Neural cell (in vitro differentiated cells): ENCODE measurements at regions not wholly inside any gene's neighbourhood (a gene's known extent, or its start where the extent isn't known, plus 50 kb on each side); places are given as distances from the start of the nearest gene placed in this dataset.

Source experiments
- H2AFZ ChIP-seq: fragments of 200-600, 300-800 bp; sonication (generic), shearing (Covaris generic); 2 replicates; pipeline ENCODE4 v1.6.0; 2014; ENCODE audit warnings: low read depth, mild to moderate bottlenecking, antibody characterized with exemption, low read length, moderate library complexity
- H3F3A ChIP-seq: fragments of 200-600 bp; shearing (Covaris generic); 2 replicates; pipeline ENCODE4 v1.6.1; 2016; ENCODE audit warnings: mild to moderate bottlenecking, moderate library complexity, mixed read lengths, antibody characterized with exemption, low read length; ENCODE audit not compliant: insufficient read depth, poor library complexity, severe bottlenecking
- H3K27ac ChIP-seq: fragments of 200-600, 300-800 bp; sonication (generic), shearing (Covaris generic); 2 replicates; pipeline ENCODE4 v1.5.1; 2014; ENCODE audit warnings: mild to moderate bottlenecking, low read length, moderate library complexity
- H3K27me3 ChIP-seq: fragments of 300-800, 200-600 bp; sonication (generic), shearing (Covaris generic); 2 replicates; pipeline ENCODE4 v1.6.0; 2014; ENCODE audit warnings: mild to moderate bottlenecking, low read depth, low read length, moderate library complexity; ENCODE audit not compliant: insufficient read depth
- H3K36me3 ChIP-seq: fragments of 300-800, 200-600 bp; sonication (generic), shearing (Covaris generic); 2 replicates; pipeline ENCODE4 v1.5.1; 2014; ENCODE audit warnings: mild to moderate bottlenecking, antibody characterized with exemption, low read length, moderate library complexity; ENCODE audit not compliant: insufficient read depth
- H3K4me2 ChIP-seq: fragments of 300-800, 200-600 bp; sonication (generic), shearing (Covaris generic); 2 replicates; pipeline ENCODE4 v1.6.0; 2014; ENCODE audit warnings: mild to moderate bottlenecking, low read length
- H3K4me3 ChIP-seq: fragments of 300-800, 200-600 bp; sonication (generic), shearing (Covaris generic); 2 replicates; pipeline ENCODE4 v1.5.1; 2014; ENCODE audit warnings: mild to moderate bottlenecking, low read length, moderate library complexity
- H3K79me2 ChIP-seq: fragments of 200-600 bp; shearing (Covaris generic); replicated peaks from 2 replicates; pipeline ENCODE4 v1.6.0; 2014; ENCODE audit warnings: mild to moderate bottlenecking, low read length, moderate library complexity; ENCODE audit not compliant: insufficient read depth
- H3K9ac ChIP-seq: fragments of 300-800, 200-600 bp; sonication (generic), shearing (Covaris generic); 2 replicates; pipeline ENCODE4 v1.6.1; 2016; ENCODE audit warnings: mild to moderate bottlenecking, low read length, mixed read lengths
- H3K9me2 ChIP-seq: fragments of 200-600 bp; shearing (Covaris generic); 2 replicates; pipeline ENCODE4 v1.6.1; 2016; ENCODE audit warnings: mild to moderate bottlenecking, low read length, mixed read lengths; ENCODE audit not compliant: insufficient read depth
- H3K9me3 ChIP-seq: fragments of 200-600, 300-800 bp; sonication (generic), shearing (Covaris generic); 2 replicates; pipeline ENCODE4 v1.6.1; 2016; ENCODE audit warnings: mild to moderate bottlenecking, mixed run types, low read length, moderate library complexity, mixed read lengths
- H4K20me1 ChIP-seq: fragments of 200-600 bp; shearing (Covaris generic); 2 replicates; pipeline ENCODE4 v1.6.1; 2016; ENCODE audit warnings: mild to moderate bottlenecking, mixed run types; ENCODE audit not compliant: insufficient read depth
- EP300 ChIP-seq: fragments of 450-650 bp; conservative IDR thresholded peaks from 2 replicates; pipeline ENCODE4 v1.6.1; 2014; ENCODE audit warnings: antibody characterized with exemption, mild to moderate bottlenecking, moderate library complexity; ENCODE audit not compliant: poor library complexity, severe bottlenecking
- EZH2 ChIP-seq: fragments of 200-600, 300-800 bp; shearing (Covaris generic), sonication (generic); IDR thresholded peaks from 2 replicates; pipeline ENCODE4 v1.6.1; 2014; ENCODE audit warnings: antibody characterized with exemption, low read length, borderline replicate concordance, mild to moderate bottlenecking; ENCODE audit not compliant: insufficient read depth, poor library complexity, severe bottlenecking
- MXI1 ChIP-seq: fragments of 450-650 bp; conservative IDR thresholded peaks from 2 replicates; pipeline ENCODE4 v1.6.1; 2014; ENCODE audit warnings: antibody characterized with exemption, mild to moderate bottlenecking; ENCODE audit not compliant: poor library complexity, severe bottlenecking
- POLR2AphosphoS5 ChIP-seq: IDR thresholded peaks from 2 replicates; pipeline ENCODE4 v1.6.1; 2012
- RAD21 ChIP-seq: fragments of 450-650 bp; conservative IDR thresholded peaks from 2 replicates; pipeline ENCODE4 v1.6.1; 2014; ENCODE audit warnings: antibody characterized with exemption, mild to moderate bottlenecking, moderate library complexity
- SMC3 ChIP-seq: fragments of 450-650 bp; conservative IDR thresholded peaks from 2 replicates; pipeline ENCODE4 v1.6.1; 2014; ENCODE audit warnings: antibody characterized with exemption, mild to moderate bottlenecking, moderate library complexity; ENCODE audit not compliant: poor library complexity
- TAF1 ChIP-seq: IDR thresholded peaks from 2 replicates; pipeline ENCODE4 v1.6.1; 2012; ENCODE audit warnings: low read depth
- TF ChIP-seq, protein P1 (sequence below): fragments of 450-650 bp; IDR thresholded peaks from 2 replicates; pipeline ENCODE4 v1.5.1; 2014; ENCODE audit warnings: antibody characterized with exemption, mild to moderate bottlenecking, moderate library complexity; ENCODE audit not compliant: poor library complexity, severe bottlenecking
- TF ChIP-seq, protein P2 (sequence below): IDR thresholded peaks from 2 replicates; pipeline ENCODE4 v1.6.1; 2012; ENCODE audit warnings: borderline replicate concordance

DNA sequence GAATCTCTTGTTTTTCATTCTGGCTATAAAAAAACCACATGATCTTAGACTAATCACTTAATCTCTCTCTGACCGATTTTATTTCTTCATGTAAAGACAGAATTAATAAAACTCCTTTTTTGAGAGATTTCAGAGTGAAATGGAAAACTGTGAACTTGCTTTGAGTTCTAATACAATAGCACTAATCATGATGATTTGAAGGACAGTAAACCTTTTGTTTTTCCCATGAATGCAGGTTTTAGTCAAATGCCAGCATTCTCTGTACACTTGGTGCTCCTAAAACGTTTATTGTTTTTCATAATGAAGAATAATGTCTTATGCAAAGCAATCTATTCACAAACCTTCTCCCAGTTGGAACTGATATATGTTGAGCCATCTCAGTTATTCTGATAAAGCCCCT lies 86.8 kb downstream of the SLC24A2 start:
- Histone ChIP-seq H3K27ac (no peak overlapping the region), H3K4me2 (no peak overlapping the region), H3K4me3 (no peak overlapping the region), H3K36me3 (no peaks in the 10 kb centered on the region), H3K79me2 (no peaks in the 10 kb centered on the region), H2AFZ (no peak overlapping the region), H3K9me2 (no peaks in the 10 kb centered on the region), H3K9me3 (no peaks in the 10 kb centered on the region), H4K20me1 (no peaks in the 10 kb centered on the region), H3F3A (no peaks in the 10 kb centered on the region), H3K27me3 (no peaks in the 10 kb centered on the region), H3K9ac (no peak overlapping the region)
- TF ChIP-seq, protein P1, sequence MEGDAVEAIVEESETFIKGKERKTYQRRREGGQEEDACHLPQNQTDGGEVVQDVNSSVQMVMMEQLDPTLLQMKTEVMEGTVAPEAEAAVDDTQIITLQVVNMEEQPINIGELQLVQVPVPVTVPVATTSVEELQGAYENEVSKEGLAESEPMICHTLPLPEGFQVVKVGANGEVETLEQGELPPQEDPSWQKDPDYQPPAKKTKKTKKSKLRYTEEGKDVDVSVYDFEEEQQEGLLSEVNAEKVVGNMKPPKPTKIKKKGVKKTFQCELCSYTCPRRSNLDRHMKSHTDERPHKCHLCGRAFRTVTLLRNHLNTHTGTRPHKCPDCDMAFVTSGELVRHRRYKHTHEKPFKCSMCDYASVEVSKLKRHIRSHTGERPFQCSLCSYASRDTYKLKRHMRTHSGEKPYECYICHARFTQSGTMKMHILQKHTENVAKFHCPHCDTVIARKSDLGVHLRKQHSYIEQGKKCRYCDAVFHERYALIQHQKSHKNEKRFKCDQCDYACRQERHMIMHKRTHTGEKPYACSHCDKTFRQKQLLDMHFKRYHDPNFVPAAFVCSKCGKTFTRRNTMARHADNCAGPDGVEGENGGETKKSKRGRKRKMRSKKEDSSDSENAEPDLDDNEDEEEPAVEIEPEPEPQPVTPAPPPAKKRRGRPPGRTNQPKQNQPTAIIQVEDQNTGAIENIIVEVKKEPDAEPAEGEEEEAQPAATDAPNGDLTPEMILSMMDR = no peak
- TF ChIP-seq POLR2AphosphoS5 (no peak), RAD21 (no peak), EP300 (no peak), MXI1 (no peak), EZH2 (no peak), SMC3 (no peak), TAF1 (no peak)
- TF ChIP-seq, protein P2, sequence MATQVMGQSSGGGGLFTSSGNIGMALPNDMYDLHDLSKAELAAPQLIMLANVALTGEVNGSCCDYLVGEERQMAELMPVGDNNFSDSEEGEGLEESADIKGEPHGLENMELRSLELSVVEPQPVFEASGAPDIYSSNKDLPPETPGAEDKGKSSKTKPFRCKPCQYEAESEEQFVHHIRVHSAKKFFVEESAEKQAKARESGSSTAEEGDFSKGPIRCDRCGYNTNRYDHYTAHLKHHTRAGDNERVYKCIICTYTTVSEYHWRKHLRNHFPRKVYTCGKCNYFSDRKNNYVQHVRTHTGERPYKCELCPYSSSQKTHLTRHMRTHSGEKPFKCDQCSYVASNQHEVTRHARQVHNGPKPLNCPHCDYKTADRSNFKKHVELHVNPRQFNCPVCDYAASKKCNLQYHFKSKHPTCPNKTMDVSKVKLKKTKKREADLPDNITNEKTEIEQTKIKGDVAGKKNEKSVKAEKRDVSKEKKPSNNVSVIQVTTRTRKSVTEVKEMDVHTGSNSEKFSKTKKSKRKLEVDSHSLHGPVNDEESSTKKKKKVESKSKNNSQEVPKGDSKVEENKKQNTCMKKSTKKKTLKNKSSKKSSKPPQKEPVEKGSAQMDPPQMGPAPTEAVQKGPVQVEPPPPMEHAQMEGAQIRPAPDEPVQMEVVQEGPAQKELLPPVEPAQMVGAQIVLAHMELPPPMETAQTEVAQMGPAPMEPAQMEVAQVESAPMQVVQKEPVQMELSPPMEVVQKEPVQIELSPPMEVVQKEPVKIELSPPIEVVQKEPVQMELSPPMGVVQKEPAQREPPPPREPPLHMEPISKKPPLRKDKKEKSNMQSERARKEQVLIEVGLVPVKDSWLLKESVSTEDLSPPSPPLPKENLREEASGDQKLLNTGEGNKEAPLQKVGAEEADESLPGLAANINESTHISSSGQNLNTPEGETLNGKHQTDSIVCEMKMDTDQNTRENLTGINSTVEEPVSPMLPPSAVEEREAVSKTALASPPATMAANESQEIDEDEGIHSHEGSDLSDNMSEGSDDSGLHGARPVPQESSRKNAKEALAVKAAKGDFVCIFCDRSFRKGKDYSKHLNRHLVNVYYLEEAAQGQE = no peak

DNA sequence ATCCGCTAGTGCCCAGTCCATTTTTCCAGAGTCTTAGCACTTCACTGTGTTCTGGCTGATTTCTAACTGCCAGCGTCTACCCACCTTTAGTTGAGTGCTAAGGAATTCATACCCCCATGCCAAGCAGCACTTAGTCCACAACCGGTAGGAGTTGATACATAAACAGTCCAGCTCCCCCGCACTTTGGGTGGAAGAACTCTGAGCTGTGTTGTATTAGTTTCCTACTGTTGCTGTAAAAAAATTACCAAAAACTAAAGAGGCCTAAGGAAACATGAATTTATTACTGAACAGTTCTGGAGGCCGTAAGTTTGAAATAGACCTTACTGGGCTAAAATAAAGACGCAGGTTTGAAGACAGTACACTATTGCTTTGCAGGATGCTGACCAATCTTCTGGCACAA lies 87.6 kb downstream of the SLC24A2 start:
- Histone ChIP-seq H3K4me2 (no peak overlapping the region), H3K9me2 (no peaks in the 10 kb centered on the region), H3K27ac (no peak overlapping the region), H3K9me3 (no peaks in the 10 kb centered on the region), H3K36me3 (no peaks in the 10 kb centered on the region), H3K4me3 (no peak overlapping the region), H4K20me1 (no peaks in the 10 kb centered on the region), H3K79me2 (no peaks in the 10 kb centered on the region), H3K9ac (no peak overlapping the region), H2AFZ (no peak overlapping the region), H3K27me3 (no peaks in the 10 kb centered on the region), H3F3A (no peaks in the 10 kb centered on the region)
- TF ChIP-seq TAF1 (no peak), EP300 (no peak), MXI1 (no peak), POLR2AphosphoS5 (no peak), RAD21 (no peak), EZH2 (no peak), SMC3 (no peak)
- TF ChIP-seq, protein P1 = no peak
- TF ChIP-seq, protein P2 = no peak
